ENCODE measurements at regions not wholly inside any gene's neighbourhood (a gene's known extent, or its start where the extent isn't known, plus 50 kb on each side); places are given as distances from the start of the nearest gene placed in this dataset.

- H3K9me3 ChIP-seq (ENCODE audit: control insufficient read depth in 4 of 4, low read length in 3 of 4) = no peaks in the 10 kb centered on the region
- no peaks in the 10 kb centered on the region for H3K27me3 ChIP-seq (ENCODE audit: control insufficient read depth in 4 of 4, insufficient read depth in 4 of 4, low read length in 3 of 4)
- H3K4me1 ChIP-seq (ENCODE audit: control insufficient read depth in 4 of 4, insufficient read depth in 4 of 4, low read length in 3 of 4) = peaks cover 0 to 2% (median 0%) of the 10 kb centered on the region in 4 donors
- no peak for TF ChIP-seq SP1 (IDR thresholded peaks at IDR 0.05)
- no peak for TF ChIP-seq RXRA (IDR thresholded peaks at IDR 0.05)
- TF ChIP-seq FOXA2 (IDR thresholded peaks at IDR 0.05) = no peak
- no peak for TF ChIP-seq HNF4A (conservative IDR thresholded peaks at IDR 0.05)
- TF ChIP-seq GABPA (IDR thresholded peaks at IDR 0.05 in 1 of 2, conservative IDR thresholded peaks at IDR 0.05 in 1 of 2) = no peak
- TF ChIP-seq NR2F2 (IDR thresholded peaks at IDR 0.05) = no peak
- TF ChIP-seq ZBTB33 (IDR thresholded peaks at IDR 0.05) = no peak
- TF ChIP-seq HNF4G (IDR thresholded peaks at IDR 0.05) = no peak
- TF ChIP-seq EGR1 (IDR thresholded peaks at IDR 0.05; ENCODE audit: low read depth in 2 of 2) = no peak
- no peak for TF ChIP-seq FOXA1 (IDR thresholded peaks at IDR 0.05)
- no peak overlapping the region for H3K27ac ChIP-seq (ENCODE audit: low read depth in 1 of 2, low read length in 2 of 2)
- no peaks in the 10 kb centered on the region for H3K36me3 ChIP-seq (ENCODE audit: control insufficient read depth in 4 of 4, insufficient read depth in 3 of 4, low read depth in 1 of 4, low read length in 3 of 4)
- WGBS = 74% methylated on average over 3 of the region's 3 CpGs
- H3K4me3 ChIP-seq (ENCODE audit: low read depth in 1 of 3, low read length in 3 of 3) = no peak overlapping the region
- no peak for DNase-seq (ENCODE audit: low spot score)
- H3K9ac ChIP-seq (ENCODE audit: low read depth in 1 of 2, low read length in 2 of 2) = no peak overlapping the region
Measured at GRCh38 chr6:144415014-144415413, 129.9 kb downstream of the UTRN start.

- DNase-seq (ENCODE audit: low spot score) = no peak
- TF ChIP-seq REST (IDR thresholded peaks at IDR 0.05) (no peak), HNF4G (IDR thresholded peaks at IDR 0.05) (no peak), ZBTB33 (IDR thresholded peaks at IDR 0.05) (no peak), FOXA2 (IDR thresholded peaks at IDR 0.05) (no peak), TAF1 (conservative IDR thresholded peaks at IDR 0.05) (no peak), EGR1 (IDR thresholded peaks at IDR 0.05; ENCODE audit: low read depth in 2 of 2) (no peak), NR2F2 (IDR thresholded peaks at IDR 0.05) (no peak), RAD21 (IDR thresholded peaks at IDR 0.05) (no peak), YY1 (IDR thresholded peaks at IDR 0.05) (no peak)
- no peaks in the 10 kb centered on the region for H3K36me3 ChIP-seq (ENCODE audit: control insufficient read depth in 4 of 4, insufficient read depth in 3 of 4, low read depth in 1 of 4, low read length in 3 of 4)
- H3K9ac ChIP-seq (ENCODE audit: low read depth in 1 of 2, low read length in 2 of 2) = no peak overlapping the region
- 93% methylated on average over 2 of the region's 2 CpGs for WGBS
- H3K4me3 ChIP-seq (ENCODE audit: low read depth in 1 of 3, low read length in 3 of 3) = no peak overlapping the region
- H3K27me3 ChIP-seq (ENCODE audit: control insufficient read depth in 4 of 4, insufficient read depth in 4 of 4, low read length in 3 of 4) = no peaks in the 10 kb centered on the region
- H3K27ac ChIP-seq (ENCODE audit: low read depth in 1 of 2, low read length in 2 of 2) = no peak overlapping the region
- peaks cover 0 to 3% (median 0%) of the 10 kb centered on the region in 4 donors for H3K4me1 ChIP-seq (ENCODE audit: control insufficient read depth in 4 of 4, insufficient read depth in 4 of 4, low read length in 3 of 4)
- H3K9me3 ChIP-seq (ENCODE audit: control insufficient read depth in 4 of 4, low read length in 3 of 4) = no peaks in the 10 kb centered on the region
Measured at GRCh38 chr6:144415835-144416237, 130.7 kb downstream of the UTRN start.

Data from liver (tissue), 7 donors.